NCI-H82 treated with DMSO at 0.1 percent for 48 hours (cell line): ENCODE measurements at regions not wholly inside any gene's neighbourhood (a gene's known extent, or its start where the extent isn't known, plus 50 kb on each side); places are given as distances from the start of the nearest gene placed in this dataset.
"Not testable (repeated sequence)": the region's sequence is repeated elsewhere in the genome, so short reads cannot be mapped to it uniquely, and the experiment has no call there.

Source experiments
- DNase-seq: peaks from one replicate; lab custom pipeline; 2025; ENCODE audit not compliant: unreplicated experiment; lab: John Stamatoyannopoulos, UW

DNA sequence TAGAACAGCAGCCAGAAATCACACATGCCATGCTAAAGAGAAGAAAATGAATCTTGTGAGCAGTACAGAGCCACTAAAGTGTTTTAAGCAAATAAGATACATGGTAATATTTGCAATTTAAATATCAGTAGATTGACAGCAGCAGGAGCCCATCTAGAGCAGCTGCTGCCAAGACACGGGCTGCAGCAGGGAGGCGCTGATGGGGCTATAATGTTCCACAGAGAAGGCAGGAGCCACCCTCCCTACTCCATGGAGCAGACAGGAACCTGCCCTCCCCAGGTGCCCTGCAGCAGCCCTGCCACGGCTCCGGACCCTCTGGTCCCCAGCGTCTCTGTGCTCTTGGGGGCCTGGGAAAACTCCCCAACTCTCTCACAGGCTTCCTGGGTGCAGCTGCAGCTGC lies 224.1 kb upstream of the ISL1 start:
- DNase-seq: no peak

DNA sequence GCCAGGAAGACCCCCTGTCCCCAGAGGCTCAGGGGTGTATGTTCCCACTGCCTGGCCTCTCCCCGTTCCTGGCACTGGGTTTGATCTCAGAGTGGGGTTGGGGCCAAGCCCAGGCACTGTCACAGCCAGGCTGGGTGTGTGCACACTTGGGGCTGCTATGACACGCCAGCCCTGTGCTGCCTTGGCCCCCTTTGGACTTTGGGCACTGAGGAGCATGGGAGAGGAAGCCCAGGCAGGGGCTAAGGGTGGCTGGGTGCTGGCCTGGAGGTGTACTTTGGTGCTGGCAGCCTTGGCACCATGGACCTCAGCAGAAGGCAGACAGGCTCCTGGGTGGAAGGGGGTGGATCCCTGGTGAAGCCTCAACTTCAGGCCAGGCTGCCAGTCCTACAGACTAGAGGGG lies 223.6 kb upstream of the ISL1 start:
- no peak for DNase-seq

DNA sequence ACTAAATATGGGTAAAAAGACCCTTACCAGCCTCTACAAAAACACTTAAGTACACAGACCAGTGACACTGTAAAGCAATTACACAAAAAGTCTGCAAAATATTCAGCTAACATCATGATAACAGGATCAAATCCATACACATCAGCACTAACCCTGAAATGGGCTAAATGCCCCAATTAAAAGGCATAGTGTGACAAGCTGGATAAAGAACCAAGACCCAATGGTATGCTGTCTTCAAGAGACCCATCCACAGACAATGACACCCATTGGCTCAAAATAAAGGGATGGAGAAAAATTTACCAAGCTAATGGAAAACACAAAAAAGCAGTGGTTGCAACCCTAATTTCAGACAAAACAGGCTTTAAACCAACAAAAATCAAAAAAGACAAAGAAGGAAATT lies 221.0 kb upstream of the ISL1 start:
- no peak for DNase-seq

DNA sequence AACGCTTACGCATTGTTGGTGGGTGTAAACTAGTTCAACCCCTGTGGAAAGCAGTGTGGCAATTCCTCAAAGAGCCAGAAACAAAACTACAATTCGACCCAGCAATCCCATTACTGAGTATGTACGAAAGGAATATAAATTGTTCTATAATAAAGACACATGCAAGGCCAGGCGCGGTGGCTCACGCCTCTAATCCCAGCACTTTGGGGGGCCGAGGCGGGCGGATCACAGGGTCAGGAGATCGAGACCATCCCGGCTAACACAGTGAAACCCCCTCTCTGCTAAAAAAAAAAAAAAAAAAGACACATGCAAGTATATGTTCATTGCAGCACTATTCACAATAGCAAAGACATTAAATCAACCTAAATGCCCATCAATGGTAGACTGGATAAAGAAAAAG lies 217.6 kb upstream of the ISL1 start:
- DNase-seq: not testable (repeated sequence)

DNA sequence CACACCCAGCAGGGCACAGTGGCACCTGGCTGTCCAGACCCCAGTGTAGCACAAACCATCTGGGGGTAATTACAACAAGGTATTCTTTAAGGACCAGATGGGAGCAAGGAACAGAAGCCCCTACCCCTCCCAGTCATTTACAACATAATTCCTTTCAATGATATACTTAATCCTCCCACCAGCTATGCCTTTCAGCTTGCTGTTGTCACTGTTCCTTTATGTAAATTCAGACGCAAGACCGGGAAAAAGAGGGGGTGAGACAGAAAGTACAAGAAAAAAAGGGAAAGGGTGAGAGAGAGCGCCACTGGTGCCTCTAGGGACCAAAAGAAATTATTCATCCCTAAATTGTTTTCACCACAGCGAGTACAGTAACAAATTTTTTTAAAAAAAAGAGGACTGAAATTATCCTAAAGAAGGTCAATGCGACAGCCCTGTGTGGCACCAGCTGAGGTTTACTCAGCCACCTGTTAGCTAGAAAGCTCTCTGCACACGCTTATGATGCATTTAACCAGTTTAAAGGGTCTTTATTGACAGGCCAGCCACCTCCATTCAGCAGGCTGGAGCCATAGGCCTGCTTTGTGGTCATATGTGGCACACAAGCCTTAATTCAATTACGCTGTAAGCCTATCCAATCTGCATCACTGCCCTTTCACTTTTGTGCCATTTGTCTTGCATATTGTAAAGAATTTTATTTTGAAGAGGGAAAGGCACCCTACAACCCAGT lies 210.2 kb upstream of the ISL1 start:
- DNase-seq: peak; percentile 90

DNA sequence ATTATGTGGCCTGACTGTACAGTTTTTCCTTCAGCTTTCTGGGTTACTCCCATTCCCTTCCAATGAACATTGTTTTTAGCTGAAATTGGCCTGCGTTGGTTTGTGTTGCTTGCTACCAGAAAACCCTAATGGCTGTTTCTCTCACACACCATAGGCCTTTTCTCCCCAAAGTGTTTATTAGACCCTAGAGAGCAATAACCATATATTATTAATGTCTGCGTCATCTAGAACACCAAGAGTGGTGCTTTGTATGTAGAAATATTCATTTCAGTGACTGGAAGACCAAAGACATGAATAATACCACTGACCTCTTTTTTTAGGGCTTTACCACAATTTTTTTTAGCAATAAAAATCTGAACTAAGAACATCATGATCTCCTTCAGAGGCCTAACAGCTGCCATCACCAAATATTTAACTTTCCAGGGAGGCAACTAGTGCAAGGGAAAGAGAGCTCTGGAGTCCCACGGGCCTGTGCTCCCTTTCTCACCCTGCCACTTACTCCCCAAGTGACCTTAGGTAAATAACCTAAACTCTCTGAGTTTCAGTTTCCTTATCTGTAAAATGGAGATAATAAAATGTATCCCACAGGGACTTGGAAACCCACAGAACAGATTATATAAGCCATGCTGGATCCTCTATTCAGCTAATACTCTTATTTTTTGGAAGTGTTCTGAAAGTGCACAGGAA lies 201.9 kb upstream of the ISL1 start:
- DNase-seq: no peak

DNA sequence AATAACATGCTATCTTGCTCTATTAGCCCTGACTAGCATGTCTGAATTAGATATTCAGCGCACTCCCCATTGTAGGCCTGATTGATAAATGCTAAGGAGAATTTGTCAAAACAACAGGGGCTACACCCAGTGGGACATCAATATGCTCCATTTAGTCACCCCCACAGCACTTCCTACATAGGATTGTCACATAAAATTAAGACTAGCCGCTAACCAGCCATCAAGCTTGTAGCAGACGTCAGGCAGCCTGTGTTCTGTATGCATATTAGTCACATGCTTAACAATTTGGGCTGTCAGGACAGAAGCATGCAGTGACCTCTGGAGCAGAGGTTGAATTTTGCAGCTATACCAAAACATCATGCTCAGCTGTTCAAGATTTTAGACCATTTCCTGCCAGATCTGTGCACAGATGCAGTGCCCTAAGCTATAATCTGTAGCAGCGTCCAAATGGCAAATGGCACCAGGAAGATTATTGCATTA lies 197.4 kb upstream of the ISL1 start:
- DNase-seq: peak; percentile 20

DNA sequence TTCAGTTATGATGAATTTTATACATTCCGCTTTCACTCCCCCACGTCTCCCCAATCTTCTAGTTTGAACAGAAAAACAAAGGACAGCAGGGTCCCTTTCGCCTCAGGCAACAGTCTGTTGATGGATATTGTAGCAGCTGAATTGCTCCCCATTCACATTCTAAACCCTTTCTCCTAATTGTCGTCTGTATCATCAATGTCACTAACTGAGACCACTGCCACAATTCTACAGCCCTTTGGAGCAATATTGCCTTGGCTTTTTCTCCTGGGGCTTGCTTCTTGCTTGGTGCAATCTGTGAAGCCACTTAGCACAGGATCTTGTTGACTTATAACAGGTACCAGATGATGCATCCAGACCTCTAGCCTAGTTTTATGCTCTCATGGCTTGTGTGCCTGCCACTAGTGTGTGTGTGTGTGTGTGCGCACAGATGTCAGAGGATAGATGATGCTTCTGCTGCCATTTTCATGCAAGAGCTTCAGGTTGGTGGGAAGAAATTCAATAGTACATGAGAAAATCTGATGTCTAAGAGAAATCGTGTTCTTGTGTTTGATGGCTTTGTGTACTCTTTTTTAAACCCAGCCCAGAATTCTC lies 195.2 kb upstream of the ISL1 start:
- peak; percentile 22 for DNase-seq

DNA sequence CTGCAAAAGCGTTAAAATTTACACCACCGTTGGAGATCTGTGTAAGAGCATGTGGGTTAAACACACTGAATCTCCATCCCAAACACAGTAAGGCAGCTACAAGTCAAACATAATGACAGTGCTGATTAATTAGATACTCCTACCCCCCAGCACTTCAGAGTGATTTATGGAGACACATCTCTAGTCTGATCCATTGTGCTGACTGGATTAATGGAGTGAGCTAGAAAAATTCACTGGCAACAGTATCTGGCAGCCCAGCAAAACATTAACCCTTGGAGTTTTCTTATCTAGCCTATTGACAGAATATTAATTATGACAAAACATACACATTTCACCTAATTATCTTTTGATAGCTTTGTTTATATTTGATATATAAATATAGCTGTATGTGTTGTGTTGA lies 188.6 kb upstream of the ISL1 start:
- DNase-seq: peak; percentile 77

DNA sequence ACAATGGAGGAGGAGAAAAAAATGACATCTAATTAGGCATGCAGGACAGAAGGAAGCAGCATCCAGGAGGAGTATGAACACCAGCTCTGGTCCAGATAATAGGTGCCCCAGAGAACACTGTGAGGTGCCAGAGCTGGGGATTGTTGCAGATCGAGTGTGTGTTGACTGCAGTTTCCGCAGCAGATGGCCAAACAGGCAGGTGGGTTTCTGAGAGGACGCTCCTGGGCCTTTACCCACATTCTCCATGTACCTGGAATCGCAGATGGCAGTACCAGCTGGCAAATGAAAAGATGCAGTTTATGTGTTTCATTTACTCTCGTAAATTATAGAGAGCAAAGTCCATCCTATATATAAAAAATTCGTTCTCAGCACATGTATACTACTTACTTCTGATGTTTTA lies 182.2 kb upstream of the ISL1 start:
- no peak for DNase-seq

DNA sequence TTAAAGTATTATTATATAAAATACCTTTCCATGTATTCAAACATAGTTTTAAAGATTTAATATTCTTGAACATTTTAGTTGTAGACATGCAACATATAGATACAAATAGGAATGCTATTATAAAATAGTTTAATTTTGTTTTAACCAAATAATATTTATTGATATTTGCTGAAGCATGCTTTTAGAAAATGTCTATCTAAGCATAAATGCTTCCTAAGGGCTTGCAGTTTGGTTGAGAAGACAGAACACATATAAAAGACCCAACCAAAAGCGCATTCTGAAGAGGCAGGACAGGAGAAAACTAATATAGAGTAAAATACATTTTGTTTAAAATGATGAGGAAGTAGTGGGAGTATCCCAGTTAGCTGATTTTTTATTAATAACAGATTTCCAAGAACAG lies 181.5 kb upstream of the ISL1 start:
- no peak for DNase-seq

DNA sequence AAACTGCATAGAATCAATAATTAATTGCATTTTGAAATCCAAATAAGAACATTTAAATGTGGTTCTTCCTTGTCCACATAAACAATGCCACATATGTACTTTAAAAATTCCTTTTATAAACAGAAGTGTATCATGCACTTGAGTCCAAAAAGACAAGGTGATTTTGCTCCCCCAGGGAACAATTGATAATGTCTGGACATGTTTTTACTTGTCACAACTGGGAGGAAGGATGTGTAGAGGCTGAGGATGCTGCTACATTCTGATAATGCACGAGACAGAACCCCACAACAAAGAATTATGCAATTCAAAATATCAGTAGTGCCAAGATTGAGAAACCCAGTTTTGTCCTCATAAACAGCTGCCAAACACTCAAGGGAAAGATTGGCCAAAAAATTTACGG lies 181.1 kb upstream of the ISL1 start:
- no peak for DNase-seq

DNA sequence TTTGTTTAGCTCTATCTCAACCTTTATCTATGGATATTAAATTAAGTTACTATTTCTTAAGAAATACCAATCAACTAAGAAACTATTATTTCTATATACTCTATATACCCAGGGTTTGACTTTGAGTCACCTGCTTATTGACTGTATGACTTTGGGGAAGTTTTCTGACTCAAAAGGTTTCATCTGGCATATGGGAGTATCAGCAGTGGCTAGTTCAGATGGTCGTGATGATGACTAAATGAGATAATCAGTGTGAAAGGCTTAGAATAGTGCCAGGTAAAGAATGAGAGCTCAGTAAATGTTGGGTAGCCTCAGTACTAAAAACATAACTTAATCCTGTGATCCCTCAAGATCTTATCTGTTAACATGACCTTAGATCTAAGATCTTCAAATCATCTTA lies 179.7 kb upstream of the ISL1 start:
- no peak for DNase-seq

DNA sequence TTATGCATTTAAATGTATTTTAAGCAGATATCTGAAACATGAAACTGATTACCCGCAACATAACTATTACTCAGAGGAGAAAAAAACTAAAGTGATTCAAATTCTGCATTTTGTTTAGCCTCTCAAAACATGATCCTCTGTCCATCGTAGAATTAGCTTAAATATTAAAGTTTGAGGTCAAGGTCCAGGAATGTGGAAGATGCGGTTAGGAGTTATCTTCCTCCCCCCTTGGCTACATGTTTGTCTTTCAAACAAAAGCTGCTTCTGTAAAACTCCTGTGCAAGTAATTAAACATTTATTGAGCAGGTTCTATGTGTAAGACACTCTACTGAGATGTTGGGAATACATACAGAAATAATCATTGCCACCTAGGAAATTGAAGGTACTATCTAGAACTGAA lies 175.0 kb upstream of the ISL1 start:
- no peak for DNase-seq

DNA sequence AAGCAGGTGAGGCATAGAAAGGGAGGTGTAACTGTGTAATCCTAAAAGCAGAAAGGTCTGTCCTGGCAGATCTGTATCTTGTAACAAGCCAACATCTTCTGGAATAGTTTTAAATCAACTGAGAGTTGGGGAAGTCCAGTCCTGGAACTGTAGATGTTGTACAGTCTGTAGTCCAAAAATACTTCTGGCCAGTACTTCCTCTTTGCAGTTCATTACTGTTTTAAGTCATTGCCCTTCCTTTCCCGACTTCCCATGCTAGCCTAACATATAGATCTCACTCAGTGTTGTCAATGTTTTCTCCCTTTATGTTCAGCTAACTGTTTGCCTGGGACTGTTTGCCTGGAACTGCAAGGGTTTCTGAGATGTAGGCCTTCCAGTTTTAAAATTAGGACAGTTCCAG lies 168.5 kb upstream of the ISL1 start:
- DNase-seq: no peak

DNA sequence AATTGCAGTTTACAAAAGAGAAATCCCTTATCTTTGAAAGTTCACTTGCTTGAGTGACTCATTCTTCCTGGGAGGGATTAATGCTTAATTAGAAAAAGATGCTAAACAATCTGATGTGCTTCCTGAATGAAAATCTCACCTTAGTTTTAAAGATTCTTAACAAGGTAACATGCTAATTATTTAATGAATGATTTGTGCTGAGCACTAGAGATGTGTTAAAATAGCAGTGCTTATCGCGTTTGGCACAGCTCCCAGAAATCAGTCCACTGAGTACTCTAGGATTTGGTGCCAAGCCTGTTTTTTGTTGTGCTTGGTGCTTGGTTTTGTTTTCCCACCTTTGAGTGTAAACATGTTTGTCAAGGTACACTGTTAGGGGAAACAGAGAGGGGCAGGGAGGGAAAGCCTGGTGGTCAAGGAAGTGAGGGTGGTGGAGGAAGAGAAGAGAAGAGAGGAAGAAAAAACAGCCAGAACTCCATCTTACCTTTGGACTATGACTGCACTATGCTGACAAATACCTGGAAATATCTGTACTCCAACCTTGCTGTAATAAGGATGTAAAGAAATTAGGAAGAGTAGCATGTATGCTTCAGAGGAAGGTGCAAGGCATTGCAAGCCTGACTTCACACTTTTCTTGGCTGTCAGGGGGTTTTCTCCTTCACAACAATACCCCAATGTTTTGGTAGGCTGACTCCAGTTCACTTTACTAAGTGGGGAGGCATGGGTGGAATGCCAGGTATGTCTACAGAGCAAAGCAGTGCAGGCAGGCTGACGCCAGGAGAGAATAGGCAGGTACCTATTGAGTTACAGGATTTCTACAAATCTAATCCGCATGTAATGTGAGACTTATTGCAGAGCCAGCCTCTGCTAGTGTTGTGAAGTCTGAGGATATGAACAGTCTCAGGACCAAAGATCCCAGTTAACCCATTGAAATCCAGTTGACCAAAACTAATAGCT lies 157.2 kb upstream of the ISL1 start:
- peak; percentile 5 for DNase-seq

DNA sequence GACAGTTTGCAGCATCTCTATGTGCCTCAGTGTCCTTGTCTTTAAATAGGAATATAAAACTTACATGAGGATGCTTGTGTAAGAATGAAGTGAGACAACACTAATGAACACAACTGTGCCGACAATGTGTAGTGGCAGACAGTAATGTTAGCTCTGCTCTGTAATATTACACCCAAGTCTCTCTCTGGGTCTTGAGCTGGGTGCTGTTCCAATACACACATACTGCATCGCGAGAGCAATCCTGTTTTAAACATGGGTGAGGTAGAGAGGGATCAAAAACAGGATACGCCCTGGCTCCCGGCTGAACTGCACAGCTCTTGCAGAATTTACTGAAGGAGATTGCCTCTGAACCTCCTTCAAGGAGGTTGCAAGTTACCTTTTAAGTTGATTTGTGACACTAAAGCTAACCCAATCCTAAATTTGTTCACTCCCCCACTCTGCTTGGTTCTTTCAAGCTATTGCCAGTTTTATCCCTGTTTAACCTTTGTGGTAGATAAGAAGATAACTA lies 155.2 kb upstream of the ISL1 start:
- peak; percentile 47 for DNase-seq

DNA sequence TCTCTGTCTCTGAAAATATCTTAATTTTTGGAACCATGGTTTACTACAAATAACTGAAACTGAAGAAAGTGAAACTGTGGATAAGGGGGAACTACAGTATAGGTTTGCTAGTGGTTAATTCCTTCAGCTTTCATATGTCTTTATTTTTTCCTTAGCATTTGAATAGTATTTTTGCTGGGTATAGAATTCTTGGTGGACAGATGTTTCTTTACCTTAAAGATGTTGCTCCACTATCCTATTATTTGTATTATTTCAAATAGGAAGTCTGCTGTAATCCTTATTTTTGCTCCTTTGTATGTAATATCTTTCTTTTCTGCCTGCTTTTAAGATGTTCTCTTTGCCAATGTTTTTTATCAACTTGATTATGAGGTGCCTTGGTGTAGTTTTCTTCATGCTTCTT lies 152.9 kb upstream of the ISL1 start:
- no peak for DNase-seq

DNA sequence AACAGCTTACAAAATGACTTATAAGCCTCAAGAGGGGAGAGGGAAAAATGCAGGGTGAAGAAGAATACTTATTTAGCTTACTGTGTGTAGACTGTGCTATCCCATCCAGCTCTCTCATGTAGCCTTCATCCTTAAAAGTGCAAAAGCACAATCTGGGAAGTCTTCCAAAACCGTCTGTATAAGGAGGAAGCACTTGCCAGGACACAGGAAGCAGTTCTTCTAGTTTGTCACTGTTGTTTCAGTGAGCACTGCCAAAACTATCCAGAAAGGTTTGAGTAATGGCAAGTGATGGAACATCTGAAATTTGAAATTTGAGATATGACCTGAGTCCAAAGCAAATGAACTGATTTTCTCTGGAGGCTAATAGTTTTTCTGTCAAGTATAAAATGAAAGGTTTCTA lies 140.8 kb upstream of the ISL1 start:
- DNase-seq: no peak

DNA sequence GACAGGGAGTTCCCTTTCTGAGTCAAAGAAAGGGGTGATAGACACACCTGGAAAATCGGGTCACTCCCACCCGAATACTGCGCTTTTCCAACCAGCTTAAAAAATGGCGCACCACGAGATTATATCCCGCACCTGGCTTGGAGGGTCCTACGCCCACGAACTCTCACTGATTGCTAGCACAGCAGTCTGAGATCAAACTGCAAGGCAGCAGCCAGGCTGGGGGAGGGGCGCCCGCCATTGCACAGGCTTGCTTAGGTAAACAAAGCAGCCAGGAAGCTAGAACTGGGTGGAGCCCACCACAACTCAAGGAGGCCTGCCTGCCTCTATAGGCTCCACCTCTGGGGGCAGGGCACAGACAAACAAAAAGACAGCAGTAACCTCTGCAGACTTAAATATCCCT lies 132.3 kb upstream of the ISL1 start:
- DNase-seq: not testable (repeated sequence)

DNA sequence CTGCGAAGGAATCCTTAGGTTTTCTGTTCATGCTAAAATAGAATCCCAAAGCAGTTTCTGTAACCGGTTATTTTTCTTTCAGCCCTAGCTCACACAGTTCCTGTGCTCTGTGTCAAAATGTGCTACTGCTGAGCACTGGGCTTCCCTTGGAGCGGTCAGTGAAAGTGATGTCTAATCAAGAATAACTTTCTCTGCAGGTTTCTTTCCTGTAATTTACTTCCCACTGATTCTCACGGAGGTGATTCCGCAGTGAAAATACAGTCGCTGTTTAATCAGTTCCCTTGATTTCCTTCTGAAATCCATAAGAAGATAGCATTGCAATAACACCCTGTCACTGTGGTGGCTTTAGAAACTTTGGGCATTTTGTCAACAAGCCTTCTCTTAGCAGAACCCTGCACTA lies 112.0 kb upstream of the ISL1 start:
- DNase-seq: no peak
